Frontal cortex (tissue), 4 donors: ENCODE measurements at regions not wholly inside any gene's neighbourhood (a gene's known extent, or its start where the extent isn't known, plus 50 kb on each side); places are given as distances from the start of the nearest gene placed in this dataset. TPM values are rescaled to one million over a fixed set of nuclear protein-coding genes. Genes with fewer than 3 reads are reported as not detected.

Experiments
- DNase-seq, 2 donors: peaks; one replicate each; pipeline ENCODE4 v3.0.0; 2012; ENCODE audit warnings: low spot score in 2 of 2
- FAIRE-seq: peaks from 2 replicates; lab custom pipeline; 2012; peaks lifted over from hg19 to GRCh38; lab: Jason Lieb, UNC
- small RNA-seq: library from RNA; depleted of rRNA; stranded (forward); fragments of <200 nt; gene quantifications from one replicate; pipeline ENCODE3, GENCODE V24; 2014
- donor health status: control.
- donor health status: control.
- donor health status: control.

DNA sequence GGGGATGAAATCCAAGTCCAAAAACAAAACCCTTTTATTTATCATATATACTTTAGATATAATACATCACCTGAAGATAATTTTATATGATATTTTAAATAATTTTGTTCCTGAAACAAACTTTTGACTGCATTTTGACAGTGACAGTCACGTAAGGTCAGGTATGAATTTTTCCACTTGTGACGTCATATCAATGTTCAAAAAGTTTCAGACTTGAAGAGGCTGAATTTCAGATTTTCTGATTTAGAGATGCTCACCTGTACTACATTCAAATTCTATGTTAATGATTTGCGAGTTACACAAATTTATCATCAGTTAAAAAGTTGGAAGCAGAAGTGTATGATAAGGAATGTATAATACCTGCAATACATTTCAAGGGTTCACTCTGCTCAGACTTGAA is 136.1 kb upstream of the EPHA6 start:
- no peak for DNase-seq
- no peak for FAIRE-seq

GRCh38 chr3:96700322-96701315 is 113.8 kb upstream of the EPHA6 start:
- DNase-seq (no peak), FAIRE-seq (no peak)

- DNase-seq (no peak), FAIRE-seq (no peak)
These were observed 108.5 kb upstream of the EPHA6 start for GRCh38 chr3:96705895-96706294.

GRCh38 chr3:96706509-96706908 is 107.9 kb upstream of the EPHA6 start:
- DNase-seq = no peak
- no peak for FAIRE-seq

- DNase-seq (no peak), FAIRE-seq (no peak)
These were observed 102.6 kb upstream of the EPHA6 start for GRCh38 chr3:96711816-96712215.

- DNase-seq (no peak), FAIRE-seq (no peak)
These were observed 101.6 kb upstream of the EPHA6 start for GRCh38 chr3:96712792-96713191.

- FAIRE-seq (no peak), DNase-seq (no peak)
These were observed 94.5 kb upstream of the EPHA6 start for GRCh38 chr3:96719921-96720320.

GRCh38 chr3:96731031-96731430 is 83.4 kb upstream of the EPHA6 start:
- FAIRE-seq = no peak

DNA sequence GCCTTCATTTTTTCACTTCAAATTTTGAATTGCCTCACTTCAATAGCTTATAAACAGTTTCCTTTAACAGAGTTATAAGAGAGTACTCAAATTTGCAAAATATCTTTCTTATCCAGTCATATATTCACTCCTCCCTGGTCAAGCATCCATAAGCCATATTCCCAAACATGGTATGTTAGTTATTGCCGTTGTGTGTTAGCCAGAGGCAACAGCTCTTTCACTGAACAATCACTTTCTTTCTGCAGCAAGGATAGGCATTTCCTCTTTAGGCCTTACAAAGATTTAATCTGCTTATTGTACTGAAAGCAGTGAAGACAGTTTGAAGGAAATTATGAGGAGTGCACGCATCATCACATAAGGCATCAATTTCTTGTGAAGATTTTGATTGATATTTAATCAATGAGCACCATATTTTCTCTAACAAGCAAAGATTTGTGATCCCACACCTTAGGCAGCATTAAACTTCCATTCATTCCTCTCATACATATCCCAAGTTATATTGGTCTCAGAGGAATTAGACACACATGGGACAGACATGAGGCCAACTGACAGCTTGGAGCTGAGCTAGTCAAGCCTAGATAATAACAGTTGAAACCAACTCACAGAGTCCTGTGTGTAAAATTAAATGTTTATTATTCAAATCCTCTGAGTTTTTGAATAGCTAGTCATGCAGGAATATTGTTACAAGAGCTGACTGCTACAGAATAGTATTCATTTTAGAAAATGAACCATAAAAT is 80.0 kb upstream of the EPHA6 start:
- DNase-seq = no peak

More at GRCh38 chr3:96731031-96731430, 83.4 kb upstream of the EPHA6 start:
- no peak for DNase-seq

DNA sequence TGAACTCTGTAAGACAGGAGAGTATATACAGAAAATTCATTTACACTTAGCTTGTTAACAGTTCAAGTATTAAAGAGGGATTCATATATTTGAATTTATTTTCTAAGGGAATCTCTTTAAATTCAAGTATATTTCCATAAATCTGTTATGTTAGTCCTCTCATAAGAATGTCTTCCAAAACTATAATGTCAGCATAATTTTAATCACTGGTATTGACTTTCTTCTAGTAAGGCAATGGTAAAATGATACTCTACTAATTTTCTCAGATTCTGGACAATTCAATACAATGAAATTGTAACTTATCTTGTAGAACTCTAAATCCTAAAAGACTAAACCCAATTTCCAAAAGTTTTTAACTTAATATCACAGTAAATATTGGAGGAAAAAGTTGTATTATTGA is 66.3 kb upstream of the EPHA6 start:
- DNase-seq (no peak), FAIRE-seq (no peak)

More for the DNA sequence above, 80.0 kb upstream of the EPHA6 start:
- FAIRE-seq = no peak

- FAIRE-seq (no peak), DNase-seq (no peak)
These were observed 64.2 kb upstream of the EPHA6 start for GRCh38 chr3:96750094-96750767.

- no peak for FAIRE-seq
- no peak for DNase-seq
These were observed 61.3 kb upstream of the EPHA6 start for GRCh38 chr3:96753124-96753523.

- no peak for DNase-seq
- no peak for FAIRE-seq
These were observed 60.3 kb upstream of the EPHA6 start for GRCh38 chr3:96754128-96754527.

DNA sequence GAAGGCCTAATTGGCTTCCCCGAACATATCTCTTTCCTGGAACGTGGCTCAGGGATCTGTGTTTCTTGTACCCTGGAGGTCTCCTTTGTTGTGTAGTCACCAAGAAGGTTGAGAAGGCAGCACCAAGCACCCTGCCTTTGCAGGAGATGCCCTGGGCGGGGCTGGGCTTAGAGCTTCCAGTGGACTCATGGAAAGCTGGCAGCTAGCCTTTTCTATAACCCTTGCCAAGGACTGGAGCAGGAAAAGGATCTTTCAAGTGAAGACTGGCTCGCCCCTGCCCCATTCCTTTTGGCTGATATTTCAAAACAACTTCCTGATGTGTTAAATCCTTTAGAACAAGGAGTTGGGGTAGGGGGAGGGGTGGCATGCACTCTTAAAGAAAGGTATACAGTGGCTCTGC is 58.9 kb upstream of the EPHA6 start:
- FAIRE-seq (no peak), DNase-seq (no peak)

- FAIRE-seq = no peak
- no peak for DNase-seq
These were observed 57.9 kb upstream of the EPHA6 start for GRCh38 chr3:96756516-96756915.

DNA sequence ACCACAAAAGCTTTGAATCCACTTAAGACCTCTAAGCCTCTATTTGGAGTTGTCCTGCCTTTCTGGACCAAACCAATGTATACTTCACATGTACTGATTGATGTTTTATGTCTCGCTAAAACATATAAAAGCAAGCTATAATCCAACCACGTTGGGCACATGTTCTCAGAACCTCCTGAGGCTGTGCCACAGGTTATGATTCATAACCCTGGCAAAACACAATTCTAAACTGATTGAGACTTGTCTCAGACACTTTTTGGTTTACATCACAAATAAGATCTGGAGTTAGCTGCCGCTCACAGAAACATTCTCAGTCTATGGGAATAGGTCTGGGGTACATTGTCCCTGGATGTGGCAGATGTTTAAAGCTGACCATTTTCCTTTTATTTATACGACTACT is 53.4 kb upstream of the EPHA6 start:
- FAIRE-seq (no peak), DNase-seq (no peak)

Small RNA genes in the stretch of these regions (small RNA-seq; reads per million reads assigned to genes)
- gene MIR8060 = not detected
- gene RNU6-1094P = not detected
